H1 (cell line): ENCODE measurements at regions not wholly inside any gene's neighbourhood (a gene's known extent, or its start where the extent isn't known, plus 50 kb on each side); places are given as distances from the start of the nearest gene placed in this dataset.

ENCODE experiments used
- CTCF ChIA-PET: fragments of 300-600 bp; sonication (Branson Sonifier 250); formaldehyde crosslinking; loops from one replicate; lab custom pipeline; 2021; ENCODE audit not compliant: partially characterized antibody; lab: Charles Lee
- POLR2A ChIA-PET: fragments of 300-600 bp; sonication (Branson Sonifier 250); formaldehyde crosslinking; loops from one replicate; lab custom pipeline; 2021; ENCODE audit warnings: inconsistent platforms; ENCODE audit not compliant: partially characterized antibody; lab: Charles Lee
- DNase-seq, 2 experiments: peaks; one replicate each; pipeline versions ENCODE4 v3.0.0 to v3.0.0-alpha.2; 2010 to 2022; ENCODE audit warnings: low spot score in 2 of 2, low read depth in 1 of 2, mixed read lengths in 1 of 2
- FAIRE-seq: peaks from 2 replicates; lab custom pipeline; 2011; peaks lifted over from hg19 to GRCh38; lab: Jason Lieb, UNC
- H2AFZ ChIP-seq: 2 replicates; pipeline ENCODE4 v1.8.1; 2012; ENCODE audit warnings: low read length, inconsistent platforms
- H2AK5ac ChIP-seq: 2 replicates; pipeline ENCODE4 v1.6.1; 2013; ENCODE audit warnings: low read depth, low read length
- H2BK120ac ChIP-seq: replicated peaks from 2 replicates; pipeline ENCODE3; 2013; ENCODE audit warnings: low read depth, low read length, inconsistent platforms
- H2BK12ac ChIP-seq: 2 replicates; pipeline ENCODE4 v1.6.1; 2013; ENCODE audit warnings: low read depth, low read length
- H2BK15ac ChIP-seq: 2 replicates; pipeline ENCODE4 v1.6.1; 2013; ENCODE audit warnings: low read length
- H2BK20ac ChIP-seq: 2 replicates; pipeline ENCODE4 v1.6.1; 2013; ENCODE audit warnings: low read length
- H2BK5ac ChIP-seq: 2 replicates; pipeline ENCODE4 v1.6.1; 2013; ENCODE audit warnings: low read depth, low read length
- H3K14ac ChIP-seq: 2 replicates; pipeline ENCODE4 v1.6.1; 2013; ENCODE audit warnings: inconsistent platforms; ENCODE audit not compliant: insufficient read length
- H3K18ac ChIP-seq: 2 replicates; pipeline ENCODE4 v1.6.1; 2013; ENCODE audit warnings: low read length; ENCODE audit errors: extremely low read depth
- H3K23ac ChIP-seq: 2 replicates; pipeline ENCODE4 v1.6.1; 2013; ENCODE audit warnings: inconsistent platforms; ENCODE audit not compliant: insufficient read length
- H3K23me2 ChIP-seq: 2 replicates; pipeline ENCODE4 v1.6.1; 2013; ENCODE audit warnings: low read depth, low read length
- H3K27ac ChIP-seq: 2 replicates; pipeline ENCODE4 v1.6.1; 2011; ENCODE audit warnings: low read depth, low read length, inconsistent platforms
- H3K27me3 ChIP-seq, 4 experiments: replicated peaks in 1 of 4; 1 replicate in 1 of 4; 2 replicates in 3 of 4; pipeline versions ENCODE4 v1.6.1 to v1.8.1; 2011 to 2013; ENCODE audit warnings: low read length in 3 of 4, mild to moderate bottlenecking in 3 of 4, inconsistent platforms in 2 of 4, mixed read lengths in 2 of 4, moderate library complexity in 1 of 4; ENCODE audit not compliant: control insufficient read depth in 3 of 4, insufficient read depth in 3 of 4; ENCODE audit errors: extremely low read depth in 1 of 4
- H3K36me3 ChIP-seq, 4 experiments: 2 replicates each; pipeline versions ENCODE4 v1.6.1 to v1.8.1; 2011 to 2013; ENCODE audit warnings: mild to moderate bottlenecking in 4 of 4, low read length in 3 of 4, moderate library complexity in 2 of 4, control low read depth in 1 of 4, inconsistent platforms in 1 of 4; ENCODE audit not compliant: insufficient read depth in 4 of 4, control insufficient read depth in 2 of 4
- H3K4ac ChIP-seq: replicated peaks from 2 replicates; pipeline ENCODE3; 2013; ENCODE audit warnings: low read length, low read depth, mixed read lengths, inconsistent platforms; ENCODE audit not compliant: insufficient read length
- H3K4me1 ChIP-seq, 4 experiments: replicated peaks in 1 of 4; 1 replicate in 1 of 4; 2 replicates in 3 of 4; pipeline versions ENCODE4 v1.6.1 to v1.8.1; 2011 to 2013; ENCODE audit warnings: low read length in 3 of 4, inconsistent platforms in 2 of 4, mixed read lengths in 1 of 4; ENCODE audit not compliant: insufficient read depth in 4 of 4, control insufficient read depth in 3 of 4
- H3K4me2 ChIP-seq, 2 experiments: 2 replicates each; pipeline versions ENCODE4 v1.6.1 to v1.8.1; 2011 to 2013; ENCODE audit warnings: low read depth in 2 of 2, low read length in 2 of 2, control low read depth in 1 of 2, inconsistent platforms in 1 of 2, mild to moderate bottlenecking in 1 of 2; ENCODE audit not compliant: insufficient read depth in 1 of 2
- H3K4me3 ChIP-seq, 4 experiments: fragments of 200-600, 300-600 bp in 1 of 4; sonication (generic), shearing (Covaris generic), sonication (Bioruptor Twin) in 1 of 4; 2 replicates each; pipeline versions ENCODE4 v1.5.1 to v1.8.1; 2011 to 2016; ENCODE audit warnings: low read length in 4 of 4, low read depth in 3 of 4, control low read depth in 2 of 4, inconsistent platforms in 2 of 4, mild to moderate bottlenecking in 2 of 4, mixed read lengths in 1 of 4, moderate library complexity in 1 of 4; ENCODE audit not compliant: insufficient read depth in 2 of 4; ENCODE audit errors: extremely low read depth in 1 of 4
- H3K56ac ChIP-seq: replicated peaks from 2 replicates; pipeline ENCODE3; 2013; ENCODE audit warnings: low read depth, mild to moderate bottlenecking, mixed read lengths, low read length, inconsistent platforms; ENCODE audit not compliant: insufficient read length
- H3K79me1 ChIP-seq: 2 replicates; pipeline ENCODE4 v1.6.1; 2013; ENCODE audit warnings: low read depth, low read length, control low read depth
- H3K79me2 ChIP-seq, 2 experiments: 2 replicates each; pipeline versions ENCODE4 v1.6.1 to v1.8.1; 2012 to 2013; ENCODE audit warnings: low read length in 2 of 2, mild to moderate bottlenecking in 2 of 2, inconsistent platforms in 1 of 2; ENCODE audit not compliant: insufficient read depth in 2 of 2, control insufficient read depth in 1 of 2
- H3K9ac ChIP-seq, 4 experiments: replicated peaks in 1 of 4; 1 replicate in 1 of 4; 2 replicates in 3 of 4; pipeline versions ENCODE4 v1.6.1 to v1.8.1; 2011 to 2013; ENCODE audit warnings: low read depth in 3 of 4, low read length in 3 of 4, control low read depth in 2 of 4, mild to moderate bottlenecking in 2 of 4, moderate library complexity in 2 of 4, inconsistent platforms in 1 of 4; ENCODE audit errors: extremely low read depth in 1 of 4
- H3K9me3 ChIP-seq, 2 experiments: 2 replicates each; pipeline versions ENCODE4 v1.6.1 to v1.8.1; 2012 to 2013; ENCODE audit warnings: mild to moderate bottlenecking in 2 of 2, moderate library complexity in 2 of 2, control low read depth in 1 of 2, inconsistent platforms in 1 of 2, low read depth in 1 of 2, low read length in 1 of 2, mixed read lengths in 1 of 2; ENCODE audit not compliant: insufficient read depth in 2 of 2
- H4K20me1 ChIP-seq, 2 experiments: replicated peaks in 1 of 2; 2 replicates each; pipeline versions ENCODE3 to v1.8.1; 2011 to 2013; ENCODE audit warnings: inconsistent platforms in 2 of 2, low read length in 2 of 2, mild to moderate bottlenecking in 1 of 2; ENCODE audit not compliant: insufficient read depth in 2 of 2, control insufficient read depth in 1 of 2
- H4K5ac ChIP-seq: 2 replicates; pipeline ENCODE4 v1.6.1; 2013; ENCODE audit warnings: low read length, low read depth, mixed read lengths, inconsistent platforms; ENCODE audit not compliant: insufficient read length
- H4K8ac ChIP-seq: 2 replicates; pipeline ENCODE4 v1.8.0; 2013; ENCODE audit warnings: mild to moderate bottlenecking, moderate library complexity, low read length, inconsistent platforms; ENCODE audit not compliant: insufficient read depth; ENCODE audit errors: extremely low read depth
- H4K91ac ChIP-seq: replicated peaks from 2 replicates; pipeline ENCODE3; 2013; ENCODE audit warnings: low read length, mixed read lengths, inconsistent platforms; ENCODE audit not compliant: insufficient read length
- BCL11A ChIP-seq, 2 experiments: IDR thresholded peaks; one replicate each; pipeline ENCODE4 v1.6.1; 2011; ENCODE audit warnings: low read depth in 2 of 2, low read length in 2 of 2, mild to moderate bottlenecking in 2 of 2
- CHD1 ChIP-seq: IDR thresholded peaks from 2 replicates; pipeline ENCODE4 v1.6.1; 2012; ENCODE audit warnings: low read depth, low read length, improper control_type of control experiment
- POLR2AphosphoS5 ChIP-seq: IDR thresholded peaks from 2 replicates; pipeline ENCODE4 v1.6.1; 2011; ENCODE audit warnings: low read depth, low read length
- POU5F1 ChIP-seq: IDR thresholded peaks from 2 replicates; pipeline ENCODE4 v1.6.1; 2011; ENCODE audit warnings: low read depth, mild to moderate bottlenecking, low read length, moderate library complexity
- RXRA ChIP-seq: IDR thresholded peaks from 2 replicates; pipeline ENCODE4 v1.6.1; 2011; ENCODE audit warnings: low read depth, mild to moderate bottlenecking, low read length, moderate library complexity; ENCODE audit not compliant: insufficient read depth
- SAP30 ChIP-seq: fragments of 300-600 bp; sonication (generic); IDR thresholded peaks from 2 replicates; pipeline ENCODE4 v1.7.1; 2012; ENCODE audit warnings: low read length, moderate library complexity, mild to moderate bottlenecking, inconsistent platforms; ENCODE audit not compliant: insufficient read depth, insufficient replicate concordance
- SIX5 ChIP-seq: IDR thresholded peaks from 2 replicates; pipeline ENCODE4 v1.6.1; 2011; ENCODE audit warnings: mild to moderate bottlenecking, low read depth, low read length
- SRF ChIP-seq: IDR thresholded peaks from 2 replicates; pipeline ENCODE4 v1.6.1; 2011; ENCODE audit warnings: mild to moderate bottlenecking, low read depth, low read length, moderate library complexity
- WGBS, 2 experiments: shearing (Covaris generic) in 1 of 2; methylation state at CpG; one replicate each; pipeline versions ENCODE4 v1.1.6 to v1.1.7; 2013 to 2015; ENCODE audit warnings: low lambda C conversion rate in 2 of 2, mixed read lengths in 2 of 2, inconsistent platforms in 1 of 2, low coverage in 1 of 2, missing lambda C conversion rate in 1 of 2; ENCODE audit not compliant: insufficient replicate concordance in 2 of 2, insufficient coverage in 1 of 2, insufficient read length in 1 of 2; ENCODE audit errors: extremely low coverage in 1 of 2, missing lambda C conversion rate in 1 of 2; 5-methylcytosine and 5-hydroxymethylcytosine counted together
- TF ChIP-seq, protein P1 (sequence below): IDR thresholded peaks from 2 replicates; pipeline ENCODE4 v1.6.1; 2011; ENCODE audit warnings: low read depth, mild to moderate bottlenecking, low read length; ENCODE audit not compliant: insufficient read depth

DNA sequence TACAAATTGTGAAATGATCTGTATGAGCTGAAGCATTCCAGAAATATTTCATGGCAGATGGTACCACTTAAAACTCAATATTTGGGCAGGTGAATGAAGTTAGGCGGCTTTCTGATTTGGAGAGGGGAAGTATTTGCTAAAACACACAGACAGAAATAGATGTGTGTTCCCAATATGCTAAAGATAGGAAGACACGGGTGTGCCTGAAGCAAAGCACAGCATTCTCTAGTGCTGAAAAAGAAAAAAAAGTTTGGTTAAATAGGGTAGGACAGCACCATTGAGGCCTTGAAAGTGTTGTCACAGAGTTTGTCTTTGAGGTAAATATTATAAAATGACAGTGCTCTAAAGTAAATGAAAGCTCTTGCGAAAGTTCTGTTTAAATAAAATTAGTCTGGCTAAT, 252.2 kb upstream of the HSF2 start:
- DNase-seq, result no peak
- H3K9ac ChIP-seq, result no peak overlapping the region
- no peak overlapping the region for H2BK12ac ChIP-seq
- H4K8ac ChIP-seq, result no peak overlapping the region
- H3K14ac ChIP-seq, result no peak overlapping the region
- H3K27me3 ChIP-seq, result no peaks in the 10 kb centered on the region
- H3K79me2 ChIP-seq, result no peaks in the 10 kb centered on the region
- no peak overlapping the region for H4K5ac ChIP-seq
- H2BK15ac ChIP-seq, result no peak overlapping the region
- TF ChIP-seq CHD1, result no peak
- no peak for TF ChIP-seq POU5F1
- TF ChIP-seq SIX5, result no peak
- TF ChIP-seq, protein P1, sequence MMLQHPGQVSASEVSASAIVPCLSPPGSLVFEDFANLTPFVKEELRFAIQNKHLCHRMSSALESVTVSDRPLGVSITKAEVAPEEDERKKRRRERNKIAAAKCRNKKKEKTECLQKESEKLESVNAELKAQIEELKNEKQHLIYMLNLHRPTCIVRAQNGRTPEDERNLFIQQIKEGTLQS, result no peak
- TF ChIP-seq RXRA, result no peak
- TF ChIP-seq POLR2AphosphoS5, result no peak
- no peak for TF ChIP-seq SRF
- no peak for TF ChIP-seq BCL11A (IDR thresholded peaks at IDR 0.05; ENCODE audit: low read depth in 2 of 2, low read length in 2 of 2)
- no peak for TF ChIP-seq SAP30
- TF ChIP-seq, all 59 proteins: peak for 0
- no peak overlapping the region for H2BK20ac ChIP-seq
- WGBS, 2 experiments, result 93% methylated on average over 3 of the region's 3 CpGs; no CpG with 5 or more reads in 1 of the 2 experiments
- no peak overlapping the region for H3K4me3 ChIP-seq
- H4K91ac ChIP-seq, result no peak overlapping the region
- H3K4ac ChIP-seq, result no peak overlapping the region
- no peaks in the 10 kb centered on the region for H3K36me3 ChIP-seq
- ChIA-PET CTCF (interaction anchor here (0.8 to 1.1 kb wide), 2 partner anchors 37 to 39 kb away, joined by 3 read pairs; no protein-coding TSS in a partner anchor), POLR2A (no interaction called here)
- no peaks in the 10 kb centered on the region for H4K20me1 ChIP-seq
- no peak overlapping the region for H3K56ac ChIP-seq
- no peak overlapping the region for H3K4me2 ChIP-seq
- H2BK5ac ChIP-seq, result no peak overlapping the region
- no peak overlapping the region for H2AK5ac ChIP-seq
- no peaks in the 10 kb centered on the region for H3K9me3 ChIP-seq
- H3K79me1 ChIP-seq, result no peaks in the 10 kb centered on the region
- H2BK120ac ChIP-seq, result no peak overlapping the region
- FAIRE-seq, result no peak
- H3K23ac ChIP-seq, result no peak overlapping the region
- no peak overlapping the region for H2AFZ ChIP-seq
- no peak overlapping the region for H3K18ac ChIP-seq
- H3K23me2 ChIP-seq, result no peaks in the 10 kb centered on the region
- no peak overlapping the region for H3K27ac ChIP-seq
- H3K4me1 ChIP-seq, result no peaks in the 10 kb centered on the region
